IMR-90 (cell line): ENCODE measurements at regions not wholly inside any gene's neighbourhood (a gene's known extent, or its start where the extent isn't known, plus 50 kb on each side); places are given as distances from the start of the nearest gene placed in this dataset.

Experiments
- ATAC-seq: fragments of 200-7000 bp; cut with Tn5 transposase; 2 replicates; pipeline ENCODE4 v1.9.1; 2020; ENCODE audit warnings: low read depth, mild to moderate bottlenecking, moderate library complexity
- BruUV-seq: library from RNA; stranded (reverse); fragments of 400-500 nt; replicated peaks from 2 replicates; lab custom pipeline; 2021; lab: Mats Ljungman, UMichigan
- CTCF ChIA-PET: fragments of 300-600 bp; formaldehyde crosslinking; extraction: SDS; loops from one replicate; lab custom pipeline; 2021; ENCODE audit warnings: antibody characterized with exemption; lab: Yijun Ruan, JAX
- POLR2A ChIA-PET: fragments of 300-600 bp; sonication (Branson Sonifier 250); formaldehyde crosslinking; loops from one replicate; lab custom pipeline; 2022; ENCODE audit warnings: antibody characterized with exemption; ENCODE audit not compliant: unreplicated experiment; lab: Charles Lee
- DNase-seq: peaks from one replicate; pipeline ENCODE4 v3.0.0; 2013
- H2AFZ ChIP-seq: replicated peaks from 2 replicates; pipeline ENCODE3; 2013; ENCODE audit warnings: low read length, mild to moderate bottlenecking; ENCODE audit not compliant: poor library complexity
- H2AK5ac ChIP-seq: 2 replicates; pipeline ENCODE4 v1.6.1; 2013; ENCODE audit warnings: low read depth, low read length, inconsistent platforms
- H2AK9ac ChIP-seq: replicated peaks from 2 replicates; pipeline ENCODE3; 2013; ENCODE audit warnings: mild to moderate bottlenecking, low read depth, low read length, moderate library complexity; ENCODE audit not compliant: poor library complexity
- H2BK120ac ChIP-seq: 2 replicates; pipeline ENCODE4 v1.6.1; 2013; ENCODE audit warnings: low read depth, low read length, inconsistent platforms
- H2BK15ac ChIP-seq: 3 replicates; pipeline ENCODE4 v1.6.1; 2013; ENCODE audit warnings: low read depth, low read length, inconsistent platforms
- H2BK20ac ChIP-seq: 2 replicates; pipeline ENCODE4 v1.6.1; 2013; ENCODE audit warnings: low read depth, mild to moderate bottlenecking, inconsistent platforms, low read length, moderate library complexity
- H2BK5ac ChIP-seq: 2 replicates; pipeline ENCODE4 v1.6.1; 2013; ENCODE audit warnings: mild to moderate bottlenecking, low read depth, low read length, inconsistent platforms; ENCODE audit not compliant: poor library complexity, severe bottlenecking
- H3K14ac ChIP-seq: replicated peaks from 2 replicates; pipeline ENCODE4 v1.6.1; 2013; ENCODE audit warnings: low read depth, low read length, inconsistent platforms
- H3K18ac ChIP-seq: 2 replicates; pipeline ENCODE4 v1.6.1; 2013; ENCODE audit warnings: low read depth, low read length, control low read depth
- H3K23ac ChIP-seq: 2 replicates; pipeline ENCODE4 v1.6.1; 2013; ENCODE audit warnings: low read depth, low read length, inconsistent platforms
- H3K27ac ChIP-seq: 2 replicates; pipeline ENCODE4 v1.5.1; 2013; ENCODE audit warnings: mild to moderate bottlenecking, control low read depth, low read length; ENCODE audit not compliant: insufficient read depth
- H3K27me3 ChIP-seq: 2 replicates; pipeline ENCODE4 v1.6.1; 2013; ENCODE audit warnings: low read length; ENCODE audit not compliant: control insufficient read depth, insufficient read depth
- H3K36me3 ChIP-seq: 2 replicates; pipeline ENCODE4 v1.6.1; 2013; ENCODE audit warnings: low read length, mixed read lengths; ENCODE audit not compliant: control insufficient read depth, insufficient read depth
- H3K4ac ChIP-seq: 2 replicates; pipeline ENCODE4 v1.6.1; 2013; ENCODE audit warnings: low read depth, low read length, inconsistent platforms
- H3K4me1 ChIP-seq: 2 replicates; pipeline ENCODE4 v1.6.1; 2013; ENCODE audit warnings: low read length, mixed read lengths; ENCODE audit not compliant: control insufficient read depth, insufficient read depth
- H3K4me2 ChIP-seq: 2 replicates; pipeline ENCODE4 v1.6.1; 2013; ENCODE audit warnings: low read depth, mild to moderate bottlenecking, control low read depth, low read length, moderate library complexity
- H3K4me3 ChIP-seq: 2 replicates; pipeline ENCODE4 v1.5.1; 2013; ENCODE audit warnings: low read depth, mild to moderate bottlenecking, control low read depth, low read length, moderate library complexity; ENCODE audit not compliant: insufficient read depth
- H3K56ac ChIP-seq: 2 replicates; pipeline ENCODE4 v1.6.1; 2013; ENCODE audit warnings: low read length, inconsistent platforms; ENCODE audit not compliant: insufficient read depth; ENCODE audit errors: extremely low read depth
- H3K79me1 ChIP-seq, 2 experiments: 2 replicates each; pipeline ENCODE4 v1.6.1; 2013; ENCODE audit warnings: low read length in 2 of 2, inconsistent platforms in 1 of 2, low read depth in 1 of 2
- H3K9ac ChIP-seq: 2 replicates; pipeline ENCODE4 v1.6.1; 2013; ENCODE audit warnings: low read depth, low read length, control low read depth
- H3K9me1 ChIP-seq: 2 replicates; pipeline ENCODE4 v1.6.1; 2013; ENCODE audit warnings: low read length, inconsistent platforms; ENCODE audit not compliant: insufficient read depth
- H3K9me3 ChIP-seq: 2 replicates; pipeline ENCODE4 v1.6.1; 2013; ENCODE audit warnings: low read length; ENCODE audit not compliant: control insufficient read depth, insufficient read depth
- H4K20me1 ChIP-seq: 2 replicates; pipeline ENCODE4 v1.6.1; 2013; ENCODE audit warnings: low read length, inconsistent platforms; ENCODE audit not compliant: insufficient read depth
- H4K5ac ChIP-seq: 2 replicates; pipeline ENCODE4 v1.6.1; 2013; ENCODE audit warnings: mild to moderate bottlenecking, low read depth, low read length, control low read depth
- H4K8ac ChIP-seq, 2 experiments: 2 replicates each; pipeline ENCODE4 v1.6.1; 2013; ENCODE audit warnings: low read depth in 2 of 2, low read length in 2 of 2, control low read depth in 1 of 2, inconsistent platforms in 1 of 2
- H4K91ac ChIP-seq: 2 replicates; pipeline ENCODE4 v1.6.1; 2013; ENCODE audit warnings: low read depth, low read length, inconsistent platforms; ENCODE audit not compliant: insufficient read depth
- BHLHE40 ChIP-seq: fragments of 150-350 bp; IDR thresholded peaks from 2 replicates; pipeline ENCODE4 v1.6.1; 2016; ENCODE audit warnings: mild to moderate bottlenecking, low read depth, low read length
- CEBPB ChIP-seq: IDR thresholded peaks from 2 replicates; pipeline ENCODE4 v1.6.1; 2012; ENCODE audit warnings: low read depth, low read length, improper control_type of control experiment
- CHD1 ChIP-seq: IDR thresholded peaks from 2 replicates; pipeline ENCODE4 v1.6.1; 2012; ENCODE audit warnings: low read depth, low read length, improper control_type of control experiment
- CTCF ChIP-seq: conservative IDR thresholded peaks from 2 replicates; pipeline ENCODE4 v1.5.1; 2012; ENCODE audit warnings: mild to moderate bottlenecking, low read depth, low read length, improper control_type of control experiment
- ELK1 ChIP-seq: fragments of 150-350 bp; IDR thresholded peaks from 2 replicates; pipeline ENCODE4 v1.6.1; 2016; ENCODE audit warnings: low read depth, mild to moderate bottlenecking, low read length, moderate library complexity, borderline replicate concordance
- FOS ChIP-seq: fragments of 150-350 bp; IDR thresholded peaks from 2 replicates; pipeline ENCODE4 v1.6.1; 2016; ENCODE audit warnings: low read depth, low read length
- MAFK ChIP-seq: IDR thresholded peaks from 2 replicates; pipeline ENCODE4 v1.6.1; 2012; ENCODE audit warnings: low read depth, low read length, improper control_type of control experiment
- MAZ ChIP-seq: IDR thresholded peaks from 2 replicates; pipeline ENCODE4 v1.6.1; 2012; ENCODE audit warnings: low read depth, mild to moderate bottlenecking, low read length, improper control_type of control experiment, moderate library complexity, borderline replicate concordance
- MXI1 ChIP-seq: IDR thresholded peaks from 2 replicates; pipeline ENCODE4 v1.6.1; 2012; ENCODE audit warnings: low read depth, mild to moderate bottlenecking, low read length, moderate library complexity, borderline replicate concordance
- NFE2L2 ChIP-seq: fragments of 150-350 bp; IDR thresholded peaks from 2 replicates; pipeline ENCODE4 v1.6.1; 2016; ENCODE audit warnings: low read depth, mild to moderate bottlenecking, low read length
- POLR2A ChIP-seq: IDR thresholded peaks from 2 replicates; pipeline ENCODE4 v1.6.1; 2012; ENCODE audit warnings: mild to moderate bottlenecking, low read depth, low read length
- RAD21 ChIP-seq: IDR thresholded peaks from 2 replicates; pipeline ENCODE4 v1.6.1; 2012; ENCODE audit warnings: low read length, improper control_type of control experiment
- RCOR1 ChIP-seq: IDR thresholded peaks from 2 replicates; pipeline ENCODE4 v1.6.1; 2012; ENCODE audit warnings: mild to moderate bottlenecking, low read length, improper control_type of control experiment; ENCODE audit not compliant: insufficient replicate concordance
- RFX5 ChIP-seq: IDR thresholded peaks from 2 replicates; pipeline ENCODE4 v1.8.0; 2012; ENCODE audit warnings: low read depth, mild to moderate bottlenecking, low read length, moderate library complexity
- SMC3 ChIP-seq: fragments of 150-350 bp; IDR thresholded peaks from 2 replicates; pipeline ENCODE4 v1.6.1; 2016; ENCODE audit warnings: low read depth, mild to moderate bottlenecking, antibody characterized with exemption, low read length, moderate library complexity
- USF2 ChIP-seq: fragments of 150-350 bp; IDR thresholded peaks from 2 replicates; pipeline ENCODE4 v1.6.1; 2017; ENCODE audit warnings: mild to moderate bottlenecking, antibody characterized with exemption, low read length, low read depth
- WGBS, 2 experiments: methylation state at CpG; one replicate each; pipeline versions ENCODE4 v1.1.5 to v1.1.7; 2013; ENCODE audit warnings: missing lambda C conversion rate in 2 of 2; ENCODE audit not compliant: insufficient read length in 1 of 2; ENCODE audit errors: extremely low coverage in 2 of 2; 5-methylcytosine and 5-hydroxymethylcytosine counted together
- dilution Hi-C: fragments of 300-500 bp; cut with HindIII; formaldehyde crosslinking; loops from one replicate; pipeline ENCODE4 v1.14.3; 2018; ENCODE audit warnings: low sequenced_read_pairs; ENCODE audit not compliant: unreplicated experiment
- in situ Hi-C: fragments of 300-500 bp; cut with MboI; formaldehyde crosslinking; loops from 3 replicates; pipeline ENCODE4 v1.14.3; 2019; ENCODE audit warnings: low sequenced_read_pairs, inconsistent platforms, mixed read lengths
- intact Hi-C: fragments of 100-400 bp; cut with micrococcal nuclease; formaldehyde crosslinking; loops from 2 replicates; pipeline ENCODE4 v1.10.0; 2022

GRCh38 chr12:85733984-85734383, 102.2 kb downstream of the RASSF9 start:
- BruUV-seq = no TSS peak
- H3K9me1 ChIP-seq = no peaks in the 10 kb centered on the region
- no peaks in the 10 kb centered on the region for H3K4me1 ChIP-seq
- CTCF ChIA-PET = no interaction called here
- in situ Hi-C loops (no loop called here), dilution Hi-C loops (no loop called here), intact Hi-C loops (no loop called here)
- no peak overlapping the region for H3K4me2 ChIP-seq
- H3K79me1 ChIP-seq = no peaks in the 10 kb centered on the region
- H3K14ac ChIP-seq = no peak overlapping the region
- DNase-seq (no peak), ATAC-seq (no peak)
- H4K20me1 ChIP-seq = no peaks in the 10 kb centered on the region
- no peak overlapping the region for H2AK9ac ChIP-seq
- H3K56ac ChIP-seq = no peak overlapping the region
- H2BK20ac ChIP-seq = no peak overlapping the region
- H3K4me3 ChIP-seq = no peak overlapping the region
- no peak overlapping the region for H2BK120ac ChIP-seq
- no peak overlapping the region for H2BK5ac ChIP-seq
- no peak overlapping the region for H4K91ac ChIP-seq
- H2AK5ac ChIP-seq = no peak overlapping the region
- H3K27ac ChIP-seq = no peak overlapping the region
- H3K18ac ChIP-seq = no peak overlapping the region
- no peak overlapping the region for H2BK15ac ChIP-seq
- H3K9me3 ChIP-seq = no peaks in the 10 kb centered on the region
- no peaks in the 10 kb centered on the region for H3K36me3 ChIP-seq
- WGBS, 2 experiments = no CpG with 5 or more reads among the region's 1 CpG
- H4K5ac ChIP-seq = no peak overlapping the region
- no peak overlapping the region for H3K4ac ChIP-seq
- H3K27me3 ChIP-seq = no peaks in the 10 kb centered on the region
- H2AFZ ChIP-seq = no peak overlapping the region
- H3K9ac ChIP-seq = no peak overlapping the region
- TF ChIP-seq CHD1 (no peak), RAD21 (no peak), MXI1 (no peak), CEBPB (no peak), POLR2A (no peak), SMC3 (no peak), CTCF (no peak), FOS (no peak), USF2 (no peak), ELK1 (no peak), NFE2L2 (no peak), BHLHE40 (no peak), RCOR1 (no peak), MAFK (no peak), MAZ (no peak), RFX5 (no peak)
- no peak overlapping the region for H4K8ac ChIP-seq
- POLR2A ChIA-PET = no interaction called here
- H3K23ac ChIP-seq = no peak overlapping the region
